Nephron progenitor cell (in vitro differentiated cells): ENCODE measurements at regions not wholly inside any gene's neighbourhood (a gene's known extent, or its start where the extent isn't known, plus 50 kb on each side); places are given as distances from the start of the nearest gene placed in this dataset.

Experiments used
- DNase-seq: peaks from one replicate; pipeline ENCODE4 v3.0.0; 2021
- H3K27ac Mint-ChIP-seq: 2 replicates; pipeline ENCODE4 v1.8.0; 2021; ENCODE audit warnings: mild to moderate bottlenecking, moderate library complexity, mixed read lengths
- H3K27me3 Mint-ChIP-seq: 2 replicates; pipeline ENCODE4 v1.8.0; 2021; ENCODE audit warnings: mild to moderate bottlenecking, low read depth, mixed read lengths; ENCODE audit not compliant: poor library complexity
- H3K36me3 Mint-ChIP-seq: 2 replicates; pipeline ENCODE4 v1.8.0; 2021; ENCODE audit warnings: low read depth, mixed read lengths
- H3K4me1 Mint-ChIP-seq: 2 replicates; pipeline ENCODE4 v1.8.0; 2021; ENCODE audit warnings: mixed read lengths
- H3K4me3 Mint-ChIP-seq: 2 replicates; pipeline ENCODE4 v1.8.0; 2021; ENCODE audit warnings: mild to moderate bottlenecking, moderate library complexity, mixed read lengths
- H3K9me3 Mint-ChIP-seq: 2 replicates; pipeline ENCODE4 v1.8.0; 2021; ENCODE audit warnings: mild to moderate bottlenecking, moderate library complexity, mixed read lengths
- TF ChIP-seq, protein P1 (sequence below): fragments of 200-600 bp; sonication (generic); IDR thresholded peaks from 2 replicates; pipeline ENCODE4 v1.5.0; 2021; ENCODE audit warnings: antibody characterized with exemption

DNA sequence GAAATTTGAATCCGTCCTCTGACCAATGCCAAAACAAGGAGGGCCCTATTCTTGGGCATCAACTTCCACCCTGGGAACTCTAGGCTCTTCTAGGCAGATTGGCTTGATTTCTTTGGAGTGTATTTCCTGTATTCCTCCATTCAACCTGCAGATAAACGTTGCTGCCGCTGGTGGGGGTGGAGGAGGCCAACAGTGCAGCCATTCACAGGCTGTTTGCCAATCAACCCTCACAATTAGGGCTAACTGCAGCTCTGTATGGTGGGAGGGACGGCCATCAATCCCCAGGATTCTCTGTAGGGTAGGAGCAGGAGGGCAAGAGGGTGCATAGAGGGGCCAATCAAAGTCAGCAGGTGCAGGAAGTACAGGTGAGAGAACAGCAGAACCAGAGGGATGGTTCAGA, 273.1 kb upstream of the PROX1 start:
- H3K36me3 Mint-ChIP-seq: peaks cover 5% of the 10 kb centered on the region
- no peak overlapping the region for H3K27ac Mint-ChIP-seq
- TF ChIP-seq, protein P1, sequence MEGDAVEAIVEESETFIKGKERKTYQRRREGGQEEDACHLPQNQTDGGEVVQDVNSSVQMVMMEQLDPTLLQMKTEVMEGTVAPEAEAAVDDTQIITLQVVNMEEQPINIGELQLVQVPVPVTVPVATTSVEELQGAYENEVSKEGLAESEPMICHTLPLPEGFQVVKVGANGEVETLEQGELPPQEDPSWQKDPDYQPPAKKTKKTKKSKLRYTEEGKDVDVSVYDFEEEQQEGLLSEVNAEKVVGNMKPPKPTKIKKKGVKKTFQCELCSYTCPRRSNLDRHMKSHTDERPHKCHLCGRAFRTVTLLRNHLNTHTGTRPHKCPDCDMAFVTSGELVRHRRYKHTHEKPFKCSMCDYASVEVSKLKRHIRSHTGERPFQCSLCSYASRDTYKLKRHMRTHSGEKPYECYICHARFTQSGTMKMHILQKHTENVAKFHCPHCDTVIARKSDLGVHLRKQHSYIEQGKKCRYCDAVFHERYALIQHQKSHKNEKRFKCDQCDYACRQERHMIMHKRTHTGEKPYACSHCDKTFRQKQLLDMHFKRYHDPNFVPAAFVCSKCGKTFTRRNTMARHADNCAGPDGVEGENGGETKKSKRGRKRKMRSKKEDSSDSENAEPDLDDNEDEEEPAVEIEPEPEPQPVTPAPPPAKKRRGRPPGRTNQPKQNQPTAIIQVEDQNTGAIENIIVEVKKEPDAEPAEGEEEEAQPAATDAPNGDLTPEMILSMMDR: no peak
- H3K4me1 Mint-ChIP-seq: peaks cover 10% of the 10 kb centered on the region
- no peak overlapping the region for H3K4me3 Mint-ChIP-seq
- no peak for DNase-seq
- H3K9me3 Mint-ChIP-seq: peaks cover 25% of the 10 kb centered on the region
- H3K27me3 Mint-ChIP-seq: peaks cover 4% of the 10 kb centered on the region

DNA sequence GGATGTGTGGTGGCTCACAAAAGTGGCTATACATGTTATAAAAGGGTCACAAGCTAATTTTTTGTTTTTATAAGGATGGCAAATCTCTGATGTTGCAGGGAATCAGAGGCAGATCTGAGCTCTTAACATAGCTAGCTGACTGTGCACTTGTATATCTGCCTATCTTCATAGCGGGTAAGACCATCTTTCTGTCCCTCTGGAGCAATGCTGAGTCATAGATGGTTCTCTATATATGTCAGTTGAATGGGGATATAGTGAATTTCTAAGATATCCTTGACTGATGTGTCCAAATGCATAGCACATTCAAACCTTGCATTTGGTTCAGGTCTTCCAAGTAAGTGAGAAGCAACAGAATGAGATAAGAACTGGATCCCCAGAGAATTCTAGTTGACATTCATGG, 272.6 kb upstream of the PROX1 start:
- H3K4me3 Mint-ChIP-seq: no peak overlapping the region
- TF ChIP-seq, protein P1: no peak
- DNase-seq: no peak
- peaks cover 5% of the 10 kb centered on the region for H3K36me3 Mint-ChIP-seq
- H3K27me3 Mint-ChIP-seq: peaks cover 4% of the 10 kb centered on the region
- no peak overlapping the region for H3K27ac Mint-ChIP-seq
- H3K9me3 Mint-ChIP-seq: peaks cover 20% of the 10 kb centered on the region
- H3K4me1 Mint-ChIP-seq: peaks cover 10% of the 10 kb centered on the region

DNA sequence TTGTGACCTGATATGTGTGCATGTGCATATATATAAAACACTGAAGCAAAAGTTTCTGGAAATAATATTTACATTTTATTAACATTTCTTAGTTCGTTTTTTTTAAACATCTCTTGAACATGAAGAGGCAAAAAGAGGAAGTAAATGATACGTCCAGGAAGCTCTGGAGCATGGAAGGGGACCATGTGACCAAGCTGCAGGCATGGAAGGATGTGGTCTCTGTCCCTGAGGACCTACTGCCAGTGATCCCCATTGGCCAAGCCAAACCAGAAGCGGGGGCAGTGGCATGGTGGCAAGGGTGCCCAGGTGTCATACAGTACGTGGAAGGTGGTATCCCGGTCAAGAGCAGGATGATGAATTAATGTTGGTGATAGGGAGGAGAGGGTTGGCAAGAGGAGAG, 268.3 kb upstream of the PROX1 start:
- no peaks in the 10 kb centered on the region for H3K36me3 Mint-ChIP-seq
- DNase-seq: no peak

DNA sequence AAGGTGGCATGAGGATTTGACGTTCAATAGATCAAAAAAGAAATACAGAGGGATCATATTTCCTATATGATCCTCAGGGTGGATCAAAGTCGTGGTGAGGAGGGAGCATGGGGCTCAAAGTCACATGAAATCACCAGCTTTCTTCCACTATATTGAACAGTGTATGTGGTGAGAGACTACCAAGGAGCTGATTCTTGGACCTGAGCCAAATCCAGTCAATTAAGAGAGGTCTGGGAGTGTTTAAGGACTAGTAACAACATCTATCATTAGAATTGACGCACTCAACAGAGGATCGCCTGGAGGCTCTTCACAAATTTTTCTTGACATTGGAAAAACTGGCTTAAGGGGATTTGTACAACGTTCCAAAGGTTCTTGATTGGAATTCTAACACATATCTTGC, 267.7 kb upstream of the PROX1 start:
- Mint-ChIP-seq H3K27me3 (peaks cover 9% of the 10 kb centered on the region), H3K36me3 (no peaks in the 10 kb centered on the region), H3K27ac (no peak overlapping the region), H3K4me3 (no peak overlapping the region), H3K9me3 (peaks cover 7% of the 10 kb centered on the region), H3K4me1 (peaks cover 7% of the 10 kb centered on the region)
- TF ChIP-seq, protein P1: no peak
- no peak for DNase-seq

More for the DNA sequence above, 268.3 kb upstream of the PROX1 start:
- TF ChIP-seq, protein P1: no peak
- H3K27me3 Mint-ChIP-seq: peaks cover 8% of the 10 kb centered on the region
- H3K27ac Mint-ChIP-seq: no peak overlapping the region
- H3K4me3 Mint-ChIP-seq: no peak overlapping the region
- peaks cover 7% of the 10 kb centered on the region for H3K9me3 Mint-ChIP-seq
- peaks cover 7% of the 10 kb centered on the region for H3K4me1 Mint-ChIP-seq

DNA sequence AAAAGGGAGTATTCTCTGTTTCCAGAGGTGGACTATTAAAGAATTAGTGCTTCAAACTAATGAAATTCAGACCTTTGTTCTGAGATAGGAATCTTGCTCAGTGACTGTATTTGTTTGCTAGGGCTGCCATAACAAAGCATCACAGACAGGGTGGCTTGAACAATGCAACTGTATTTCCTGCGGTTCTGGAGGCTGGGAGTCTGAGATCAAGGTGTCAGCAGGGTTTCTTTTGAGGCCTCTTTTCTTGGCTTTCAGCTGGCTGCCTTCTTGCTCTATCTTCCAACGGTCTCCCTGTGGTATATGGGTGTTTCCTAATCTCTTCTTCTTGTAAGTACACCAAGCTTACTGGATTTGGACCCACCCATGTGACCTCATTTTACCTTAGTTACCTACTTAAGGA, 264.6 kb upstream of the PROX1 start:
- TF ChIP-seq, protein P1: no peak
- H3K27ac Mint-ChIP-seq: no peak overlapping the region
- no peaks in the 10 kb centered on the region for H3K36me3 Mint-ChIP-seq
- no peak overlapping the region for H3K4me3 Mint-ChIP-seq
- no peak for DNase-seq
- H3K4me1 Mint-ChIP-seq: peaks cover 15% of the 10 kb centered on the region
- peaks cover 9% of the 10 kb centered on the region for H3K27me3 Mint-ChIP-seq
- peaks cover 7% of the 10 kb centered on the region for H3K9me3 Mint-ChIP-seq

DNA sequence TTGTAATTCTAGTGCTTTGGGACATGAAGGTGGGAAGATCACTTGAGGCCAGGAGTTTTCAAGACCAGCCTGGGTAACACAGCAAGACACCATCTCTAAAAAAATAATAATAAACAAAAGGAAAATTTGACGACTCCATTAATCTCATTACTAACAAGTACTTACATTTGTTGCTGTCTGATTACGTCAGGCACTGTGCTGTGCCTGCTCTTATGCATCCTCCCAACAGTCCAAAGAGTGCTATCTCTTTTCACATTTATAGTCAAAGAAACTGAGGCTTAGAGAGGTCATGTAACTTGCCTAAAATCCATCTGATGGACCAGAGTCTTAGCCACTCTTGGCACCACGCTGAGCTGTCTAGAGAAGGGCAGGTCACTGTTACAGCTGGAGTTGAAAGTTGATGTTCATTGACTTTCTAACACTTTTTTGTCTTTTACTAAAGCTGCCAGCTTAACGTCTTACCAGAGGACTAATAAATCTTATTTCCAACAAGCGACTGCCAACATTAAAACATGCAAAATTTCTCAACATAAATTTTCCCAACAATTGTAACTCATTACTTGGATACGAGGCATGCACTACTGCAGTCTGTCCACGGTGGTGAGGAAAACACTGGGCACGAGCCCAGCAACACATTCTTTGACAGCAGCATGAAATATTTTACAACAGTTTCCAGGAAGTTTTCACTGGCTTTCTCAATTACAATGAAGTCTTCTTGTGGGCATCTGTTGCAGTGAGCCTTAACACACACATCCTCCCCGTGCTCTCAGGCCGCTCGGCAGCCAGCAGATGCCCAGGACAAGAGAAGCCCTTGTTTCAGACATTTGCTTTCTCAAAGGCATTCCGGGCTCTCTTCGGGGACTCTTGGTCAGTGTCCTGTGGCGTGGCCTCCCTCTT, 262.9 kb upstream of the PROX1 start:
- Mint-ChIP-seq H3K4me3 (no peak overlapping the region), H3K27ac (peak overlapping the region; percentile 57), H3K9me3 (peaks cover 8% of the 10 kb centered on the region), H3K27me3 (peaks cover 9% of the 10 kb centered on the region), H3K36me3 (no peaks in the 10 kb centered on the region), H3K4me1 (peaks cover 22% of the 10 kb centered on the region)
- TF ChIP-seq, protein P1: no peak
- no peak for DNase-seq
